GM18861 (cell line): ENCODE measurements at regions not wholly inside any gene's neighbourhood (a gene's known extent, or its start where the extent isn't known, plus 50 kb on each side); places are given as distances from the start of the nearest gene placed in this dataset.

Experiments
- ATAC-seq: cut with Tn5 transposase; IDR thresholded peaks from one replicate; pipeline ENCODE4 v1.9.1; 2021; ENCODE audit not compliant: unreplicated experiment

GRCh38 chrX:39613997-39614679, 483.6 kb downstream of the BCOR start:
- ATAC-seq: no peak

GRCh38 chrX:39614680-39614998, 483.1 kb downstream of the BCOR start:
- ATAC-seq: no peak

DNA sequence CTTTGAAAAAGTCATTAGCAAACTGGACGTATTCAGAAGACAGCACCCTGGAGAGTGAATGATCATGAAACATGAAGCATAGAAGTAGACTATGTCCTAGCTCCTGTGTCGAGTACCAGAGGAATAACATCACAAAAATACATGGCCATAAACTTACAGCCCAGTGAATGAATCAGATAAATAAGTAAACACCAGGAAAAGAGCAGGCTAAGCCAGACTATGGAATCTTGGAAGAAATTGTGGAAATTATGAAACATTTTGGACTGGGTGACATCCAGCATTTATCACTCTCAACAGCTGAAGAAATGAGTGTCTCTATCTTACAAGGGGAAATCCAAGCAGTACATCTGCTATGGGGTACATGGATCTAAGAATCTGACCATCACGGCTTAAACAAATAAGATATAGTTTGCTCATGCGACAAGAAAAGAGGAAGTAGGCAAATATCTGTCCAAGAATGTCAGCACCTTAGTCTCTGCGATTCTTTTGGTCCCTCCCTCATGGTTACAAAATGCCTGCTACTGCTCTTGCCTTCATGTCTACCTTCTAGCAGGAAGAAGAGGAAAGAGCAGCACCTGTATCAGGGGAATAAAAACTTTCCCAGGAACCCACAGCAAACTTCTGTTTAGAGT, 481.5 kb downstream of the BCOR start:
- ATAC-seq: no peak

DNA sequence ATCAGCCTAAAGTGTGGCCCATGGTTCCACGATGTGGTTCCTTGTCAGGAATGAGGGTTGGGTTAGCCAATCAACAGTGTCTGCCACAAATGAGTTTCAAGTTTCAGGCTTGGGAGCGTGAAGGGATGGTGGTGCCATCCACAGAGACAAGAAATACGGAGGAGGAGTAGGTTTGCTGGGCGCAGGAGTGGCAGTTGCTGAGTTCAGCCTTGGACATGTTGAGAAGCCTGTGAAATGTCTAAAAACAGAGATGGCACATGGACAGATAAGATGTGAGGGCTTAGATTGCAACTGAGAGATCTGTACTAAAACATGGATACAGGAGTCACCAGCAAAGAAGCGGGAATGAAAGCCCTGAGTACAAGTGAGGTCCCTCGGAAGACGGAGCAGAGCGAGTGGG, 481.0 kb downstream of the BCOR start:
- ATAC-seq: no peak

DNA sequence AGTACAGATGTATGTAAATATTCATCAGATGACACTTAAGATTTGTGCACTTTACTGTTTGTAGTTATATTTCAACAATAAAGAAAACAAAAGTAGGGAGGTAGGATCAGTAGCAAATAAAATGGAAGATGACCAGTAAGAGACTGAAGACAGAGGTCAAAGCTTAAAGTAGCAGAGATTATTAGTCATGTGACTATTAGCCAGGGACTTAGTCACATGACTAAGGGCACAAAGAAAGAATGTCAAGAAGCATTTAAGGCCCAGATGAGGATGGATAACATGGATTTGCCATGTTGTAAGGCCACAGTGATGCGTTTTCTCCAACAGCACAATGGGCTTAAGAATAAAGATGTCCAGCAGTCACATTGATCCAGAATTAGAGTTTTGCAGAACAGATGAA, 479.6 kb downstream of the BCOR start:
- no peak for ATAC-seq

GRCh38 chrX:39619182-39620009, 478.4 kb downstream of the BCOR start:
- ATAC-seq: no peak

GRCh38 chrX:39624166-39624565, 473.6 kb downstream of the BCOR start:
- no peak for ATAC-seq

- ATAC-seq: no peak
Measured at GRCh38 chrX:39625810-39626209, 471.9 kb downstream of the BCOR start.

- no peak for ATAC-seq
Measured at GRCh38 chrX:39626749-39627148, 471.0 kb downstream of the BCOR start.

DNA sequence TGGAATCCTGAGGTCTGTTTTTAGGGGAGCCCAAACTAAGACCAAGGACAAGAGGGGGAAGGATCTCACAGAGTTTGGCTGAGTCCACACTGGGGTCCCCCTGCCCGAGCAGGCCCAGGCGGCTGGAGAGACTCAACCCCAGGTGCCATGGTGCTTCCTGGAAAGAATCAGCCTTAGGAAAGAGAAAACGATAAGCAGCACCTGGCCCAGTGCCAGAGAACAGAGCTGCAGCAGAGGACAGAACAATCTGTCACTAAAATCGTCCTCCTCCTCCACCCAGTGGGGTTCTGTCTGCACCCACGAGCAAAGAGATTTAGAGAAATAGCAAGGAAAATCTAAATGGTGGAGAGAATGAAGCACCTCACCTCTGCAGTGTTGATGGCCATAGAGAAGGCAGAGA, 470.5 kb downstream of the BCOR start:
- ATAC-seq: no peak

- ATAC-seq: no peak
Measured at GRCh38 chrX:39629001-39629400, 468.8 kb downstream of the BCOR start.

- ATAC-seq: no peak
Measured at GRCh38 chrX:39630344-39630743, 467.4 kb downstream of the BCOR start.

GRCh38 chrX:39631276-39632229, 466.2 kb downstream of the BCOR start:
- ATAC-seq: no peak

GRCh38 chrX:39633293-39633692, 464.5 kb downstream of the BCOR start:
- ATAC-seq: no peak

GRCh38 chrX:39636481-39636880, 461.3 kb downstream of the BCOR start:
- ATAC-seq: no peak

- ATAC-seq: no peak
Measured at GRCh38 chrX:39638526-39638925, 459.2 kb downstream of the BCOR start.

- no peak for ATAC-seq
Measured at GRCh38 chrX:39639871-39640270, 457.9 kb downstream of the BCOR start.

- ATAC-seq: no peak
Measured at GRCh38 chrX:39640866-39641265, 456.9 kb downstream of the BCOR start.

DNA sequence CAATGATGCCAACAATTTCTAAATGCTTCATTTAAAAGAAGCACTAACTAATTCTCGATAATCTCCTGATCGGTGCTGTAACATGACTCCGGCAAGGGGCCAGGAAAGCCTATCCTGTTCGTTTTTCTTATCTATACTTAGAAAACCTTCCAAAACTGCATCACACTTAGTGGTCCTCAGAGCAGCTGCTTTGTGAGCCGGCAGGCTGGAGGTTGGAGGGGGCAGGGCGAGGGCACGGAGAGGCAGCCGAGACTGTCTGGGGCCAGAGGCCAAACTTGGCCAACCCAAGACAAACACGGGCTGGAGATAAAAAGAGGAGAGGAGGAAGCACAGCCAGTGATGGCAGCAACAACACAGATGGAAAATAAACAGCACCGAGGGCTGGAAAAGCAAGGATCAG, 455.7 kb downstream of the BCOR start:
- no peak for ATAC-seq

GRCh38 chrX:39643550-39643949, 454.2 kb downstream of the BCOR start:
- ATAC-seq: no peak
